Stomach (tissue), 4 donors: ENCODE measurements at regions not wholly inside any gene's neighbourhood (a gene's known extent, or its start where the extent isn't known, plus 50 kb on each side); places are given as distances from the start of the nearest gene placed in this dataset.
"Not testable (repeated sequence)": the region's sequence is repeated elsewhere in the genome, so short reads cannot be mapped to it uniquely, and the experiment has no call there.

Source experiments
- EP300 ChIP-seq: sonication (generic); formaldehyde crosslinking; IDR thresholded peaks from one replicate; pipeline ENCODE4 v1.6.1; 2017; ENCODE audit warnings: antibody characterized with exemption
- POLR2AphosphoS5 ChIP-seq, 3 donors: sonication (generic); formaldehyde crosslinking; IDR thresholded peaks; one replicate each; pipeline ENCODE4 v1.6.1; 2016; ENCODE audit warnings: antibody characterized with exemption in 3 of 3
- TF ChIP-seq, protein P1 (sequence below), 7 experiments: fragments of 450-650 bp in 4 of 7; fragments of 200-600 bp in 3 of 7; sonication (generic) in 3 of 7; IDR thresholded peaks; one replicate each; pipeline ENCODE4 v1.5.1; 2016 to 2019; ENCODE audit warnings: antibody characterized with exemption in 7 of 7, control low read depth in 2 of 7, mild to moderate bottlenecking in 1 of 7

DNA sequence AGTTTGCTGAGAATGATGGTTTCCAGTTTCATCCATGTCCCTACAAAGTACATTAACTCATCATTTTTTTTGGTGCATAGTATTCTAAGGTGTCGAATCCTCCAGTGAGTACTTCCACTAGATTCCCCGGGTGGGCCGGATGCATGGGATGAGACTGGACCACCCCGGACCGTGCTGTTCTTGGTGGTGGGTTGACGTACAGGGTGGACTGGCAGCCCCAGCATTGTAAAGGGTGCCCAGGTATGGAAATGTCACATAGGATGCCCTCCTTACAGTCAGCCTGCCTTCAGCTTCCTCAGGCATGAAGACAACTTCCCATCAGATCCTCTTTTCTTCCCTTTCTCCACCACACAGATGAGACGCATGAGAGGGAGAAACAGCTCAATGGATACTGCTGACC is 3916.1 kb upstream of the OR11H1 start:
- TF ChIP-seq, protein P1, sequence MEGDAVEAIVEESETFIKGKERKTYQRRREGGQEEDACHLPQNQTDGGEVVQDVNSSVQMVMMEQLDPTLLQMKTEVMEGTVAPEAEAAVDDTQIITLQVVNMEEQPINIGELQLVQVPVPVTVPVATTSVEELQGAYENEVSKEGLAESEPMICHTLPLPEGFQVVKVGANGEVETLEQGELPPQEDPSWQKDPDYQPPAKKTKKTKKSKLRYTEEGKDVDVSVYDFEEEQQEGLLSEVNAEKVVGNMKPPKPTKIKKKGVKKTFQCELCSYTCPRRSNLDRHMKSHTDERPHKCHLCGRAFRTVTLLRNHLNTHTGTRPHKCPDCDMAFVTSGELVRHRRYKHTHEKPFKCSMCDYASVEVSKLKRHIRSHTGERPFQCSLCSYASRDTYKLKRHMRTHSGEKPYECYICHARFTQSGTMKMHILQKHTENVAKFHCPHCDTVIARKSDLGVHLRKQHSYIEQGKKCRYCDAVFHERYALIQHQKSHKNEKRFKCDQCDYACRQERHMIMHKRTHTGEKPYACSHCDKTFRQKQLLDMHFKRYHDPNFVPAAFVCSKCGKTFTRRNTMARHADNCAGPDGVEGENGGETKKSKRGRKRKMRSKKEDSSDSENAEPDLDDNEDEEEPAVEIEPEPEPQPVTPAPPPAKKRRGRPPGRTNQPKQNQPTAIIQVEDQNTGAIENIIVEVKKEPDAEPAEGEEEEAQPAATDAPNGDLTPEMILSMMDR (IDR thresholded peaks at IDR 0.05): not testable (repeated sequence)
- TF ChIP-seq POLR2AphosphoS5 (IDR thresholded peaks at IDR 0.05); EP300: not testable (repeated sequence)
